GM23338 (cell line): ENCODE measurements at regions not wholly inside any gene's neighbourhood (a gene's known extent, or its start where the extent isn't known, plus 50 kb on each side); places are given as distances from the start of the nearest gene placed in this dataset.

Source experiments
- CREB1 ChIP-seq: fragments of 250-450 bp; sonication (Bioruptor Pico); IDR thresholded peaks from 2 replicates; pipeline ENCODE4 v1.5.0; 2020; ENCODE audit warnings: low read depth, mild to moderate bottlenecking, moderate library complexity
- CTCF ChIP-seq, 2 experiments: fragments of 200-600 bp in 1 of 2; sonication (generic) in 1 of 2; conservative IDR thresholded peaks; 2 replicates each; pipeline versions ENCODE4 v1.5.1 to v1.6.1; 2016 to 2017; ENCODE audit warnings: antibody characterized with exemption in 2 of 2, low read depth in 2 of 2, mild to moderate bottlenecking in 2 of 2, moderate library complexity in 1 of 2
- EZH2phosphoT487 ChIP-seq: fragments of 200-600 bp; sonication (generic); IDR thresholded peaks from one replicate; pipeline ENCODE4 v1.8.1; 2018; ENCODE audit warnings: antibody characterized with exemption; ENCODE audit not compliant: unreplicated experiment
- POLR2AphosphoS5 ChIP-seq: IDR thresholded peaks from 2 replicates; pipeline ENCODE4 v1.6.1; 2016; ENCODE audit warnings: antibody characterized with exemption, low read depth
- REST ChIP-seq: IDR thresholded peaks from one replicate; pipeline ENCODE4 v1.6.1; 2018; ENCODE audit warnings: antibody characterized with exemption; ENCODE audit not compliant: unreplicated experiment

- peak; percentile 18 to 27; a peak in 1 of 4 replicates for TF ChIP-seq CTCF (conservative IDR thresholded peaks at IDR 0.05; ENCODE audit: low read depth in 2 of 2)
- no peak for TF ChIP-seq POLR2AphosphoS5
- TF ChIP-seq REST, result no peak
- no peak for TF ChIP-seq CREB1 (CRISPR knock-in tag)
- no peak for TF ChIP-seq EZH2phosphoT487
Measured at GRCh38 chr1:239219679-239220078, 166.7 kb upstream of the CHRM3 start.
